Stomach (tissue), 8 donors: ENCODE measurements at regions not wholly inside any gene's neighbourhood (a gene's known extent, or its start where the extent isn't known, plus 50 kb on each side); places are given as distances from the start of the nearest gene placed in this dataset.

Experiments
- DNase-seq, 2 donors: peaks; one replicate each; pipeline versions ENCODE4 v3.0.0 to v3.0.0-alpha.2; 2013 to 2019
- H3K27ac ChIP-seq, 5 donors: fragments of 200-600 bp in 4 of 5; sonication (generic) in 4 of 5; one replicate each; pipeline ENCODE4 v1.5.1; 2013 to 2019; ENCODE audit warnings: mild to moderate bottlenecking in 1 of 5, moderate library complexity in 1 of 5
- H3K27me3 ChIP-seq, 3 donors: fragments of 200-600 bp; sonication (generic); one replicate each; pipeline ENCODE4 v1.5.1; 2017 to 2019; ENCODE audit warnings: mixed run types in 1 of 3
- H3K36me3 ChIP-seq, 4 donors: fragments of 200-600 bp; sonication (generic); 1 replicate in 3 of 4; 2 replicates in 1 of 4; pipeline ENCODE4 v1.5.1; 2016 to 2019
- H3K4me1 ChIP-seq, 4 donors: fragments of 200-600 bp; sonication (generic); one replicate each; pipeline ENCODE4 v1.5.1; 2016 to 2019
- H3K4me3 ChIP-seq, 4 donors: fragments of 200-600 bp; sonication (generic) in 3 of 4; one replicate each; pipeline ENCODE4 v1.5.1; 2016 to 2019; ENCODE audit warnings: mild to moderate bottlenecking in 1 of 4
- H3K9me3 ChIP-seq, 4 donors: fragments of 200-600 bp; sonication (generic); one replicate each; pipeline ENCODE4 v1.5.1; 2016 to 2019
- CTCF ChIP-seq, 7 experiments: fragments of 450-650 bp in 4 of 7; fragments of 200-600 bp in 3 of 7; sonication (generic) in 3 of 7; IDR thresholded peaks; one replicate each; pipeline ENCODE4 v1.5.1; 2016 to 2019; ENCODE audit warnings: antibody characterized with exemption in 7 of 7, control low read depth in 2 of 7, mild to moderate bottlenecking in 1 of 7
- EP300 ChIP-seq: sonication (generic); formaldehyde crosslinking; IDR thresholded peaks from one replicate; pipeline ENCODE4 v1.6.1; 2017; ENCODE audit warnings: antibody characterized with exemption
- POLR2A ChIP-seq, 4 donors: fragments of 450-650 bp; IDR thresholded peaks; one replicate each; pipeline ENCODE4 v1.6.1; 2016; ENCODE audit warnings: antibody characterized with exemption in 4 of 4, control low read depth in 2 of 4, mild to moderate bottlenecking in 1 of 4, moderate library complexity in 1 of 4
- POLR2AphosphoS5 ChIP-seq, 3 donors: sonication (generic); formaldehyde crosslinking; IDR thresholded peaks; one replicate each; pipeline ENCODE4 v1.6.1; 2016; ENCODE audit warnings: antibody characterized with exemption in 3 of 3
- WGBS, 5 donors: extraction: QIAGEN DNeasy Blood & Tissue Kit in 3 of 5; methylation state at CpG; one replicate each; pipeline versions ENCODE4 v1.1.5 to v1.1.7; 2013 to 2018; 5-methylcytosine and 5-hydroxymethylcytosine counted together
- intact Hi-C: fragments of 100-400 bp; cut with DNase I; formaldehyde crosslinking; loops from one replicate; pipeline ENCODE4 v1.15.1; 2023; ENCODE audit warnings: low total_unique reads
- donor health status: healthy with polysubstance abuse.
- donor health status: Bipolar disorder and iron deficiency.
- donor health status: healthy.

- 72 to 95% (median 83%) methylated on average over 3 of the region's 3 CpGs for WGBS, 5 donors
- intact Hi-C loops, result no loop called here
- Histone ChIP-seq H3K36me3 (no peaks in the 10 kb centered on the region), H3K4me1 (no peaks in the 10 kb centered on the region), H3K27me3 (no peaks in the 10 kb centered on the region), H3K27ac (no peak overlapping the region), H3K4me3 (no peak overlapping the region), H3K9me3 (peaks cover 0 to 9% (median 3%) of the 10 kb centered on the region in 4 donors)
- no peak for DNase-seq
- TF ChIP-seq POLR2AphosphoS5 (IDR thresholded peaks at IDR 0.05) (no peak), POLR2A (IDR thresholded peaks at IDR 0.05) (no peak), CTCF (IDR thresholded peaks at IDR 0.05) (no peak), EP300 (no peak)
Observed at GRCh38 chr18:56495884-56496283, 142.5 kb downstream of the TXNL1 start.

GRCh38 chr18:56493531-56493930, 144.9 kb downstream of the TXNL1 start:
- 86 to 91% (median 89%) methylated on average over 6 of the region's 6 CpGs for whole genome bisulfite sequencing, 5 donors
- no peak for TF ChIP-seq POLR2AphosphoS5 (IDR thresholded peaks at IDR 0.05)
- TF ChIP-seq POLR2A (IDR thresholded peaks at IDR 0.05), result no peak
- no peak for TF ChIP-seq CTCF (IDR thresholded peaks at IDR 0.05)
- no peak for TF ChIP-seq EP300
- Histone ChIP-seq H3K9me3 (peaks cover 0 to 9% (median 3%) of the 10 kb centered on the region in 4 donors), H3K27me3 (no peaks in the 10 kb centered on the region), H3K4me1 (no peaks in the 10 kb centered on the region), H3K4me3 (no peak overlapping the region), H3K36me3 (no peaks in the 10 kb centered on the region), H3K27ac (no peak overlapping the region)
- no peak for DNase-seq
- intact Hi-C loops, result no loop called here

- intact Hi-C loops, result no loop called here
- no peak for DNase-seq
- TF ChIP-seq POLR2A (IDR thresholded peaks at IDR 0.05) (no peak), CTCF (IDR thresholded peaks at IDR 0.05) (no peak), EP300 (no peak), POLR2AphosphoS5 (IDR thresholded peaks at IDR 0.05) (no peak)
Observed at GRCh38 chr18:56492136-56492535, 146.3 kb downstream of the TXNL1 start.

GRCh38 chr18:56490942-56491341, 147.4 kb downstream of the TXNL1 start:
- no peaks in the 10 kb centered on the region for H3K36me3 ChIP-seq
- H3K27me3 ChIP-seq, result no peaks in the 10 kb centered on the region
- 79 to 83% (median 82%) methylated on average over 4 of the region's 4 CpGs for WGBS, 5 donors
- H3K4me1 ChIP-seq, result no peaks in the 10 kb centered on the region
- no peak overlapping the region for H3K4me3 ChIP-seq
- no peak for TF ChIP-seq EP300
- no peak for TF ChIP-seq CTCF (IDR thresholded peaks at IDR 0.05)
- TF ChIP-seq POLR2AphosphoS5 (IDR thresholded peaks at IDR 0.05), result no peak
- no peak for TF ChIP-seq POLR2A (IDR thresholded peaks at IDR 0.05)
- intact Hi-C loops, result no loop called here
- no peak for DNase-seq
- H3K9me3 ChIP-seq, result peaks cover 0 to 3% (median 1%) of the 10 kb centered on the region in 4 donors
- H3K27ac ChIP-seq, result no peak overlapping the region

More at GRCh38 chr18:56492136-56492535, 146.3 kb downstream of the TXNL1 start:
- Histone ChIP-seq H3K4me3 (no peak overlapping the region), H3K36me3 (no peaks in the 10 kb centered on the region), H3K27me3 (no peaks in the 10 kb centered on the region), H3K4me1 (no peaks in the 10 kb centered on the region), H3K27ac (no peak overlapping the region), H3K9me3 (peaks cover 0 to 9% (median 3%) of the 10 kb centered on the region in 4 donors)
